GM19035 (cell line): ENCODE measurements at regions not wholly inside any gene's neighbourhood (a gene's known extent, or its start where the extent isn't known, plus 50 kb on each side); places are given as distances from the start of the nearest gene placed in this dataset.

Source experiments
- ATAC-seq: cut with Tn5 transposase; IDR thresholded peaks from one replicate; pipeline ENCODE4 v1.9.1; 2021; ENCODE audit not compliant: unreplicated experiment

- no peak for ATAC-seq
Measured at GRCh38 chr4:77305766-77306165, 148.8 kb downstream of the CCNG2 start.

GRCh38 chr4:77306496-77306895 is 149.5 kb downstream of the CCNG2 start:
- no peak for ATAC-seq

GRCh38 chr4:77308843-77309242 is 151.8 kb downstream of the CCNG2 start:
- no peak for ATAC-seq

- no peak for ATAC-seq
Measured at GRCh38 chr4:77309496-77309895, 152.5 kb downstream of the CCNG2 start.

- no peak for ATAC-seq
Measured at GRCh38 chr4:77310931-77311330, 153.9 kb downstream of the CCNG2 start.

- ATAC-seq: no peak
Measured at GRCh38 chr4:77314697-77315096, 157.7 kb downstream of the CCNG2 start.

- no peak for ATAC-seq
Measured at GRCh38 chr4:77327151-77327550, 170.1 kb downstream of the CCNG2 start.

GRCh38 chr4:77332696-77333270 is 175.8 kb downstream of the CCNG2 start:
- ATAC-seq: no peak

- no peak for ATAC-seq
Measured at GRCh38 chr4:77336411-77337142, 179.6 kb downstream of the CCNG2 start.

- ATAC-seq: no peak
Measured at GRCh38 chr4:77342170-77342810, 185.3 kb downstream of the CCNG2 start.

- ATAC-seq: no peak
Measured at GRCh38 chr4:77344001-77344400, 187.0 kb downstream of the CCNG2 start.

GRCh38 chr4:77344784-77345183 is 187.8 kb downstream of the CCNG2 start:
- ATAC-seq: peak; percentile 68

- no peak for ATAC-seq
Measured at GRCh38 chr4:77347351-77347966, 190.5 kb downstream of the CCNG2 start.

- ATAC-seq: no peak
Measured at GRCh38 chr4:77348815-77349214, 191.8 kb downstream of the CCNG2 start.

GRCh38 chr4:77349364-77349763 is 192.4 kb downstream of the CCNG2 start:
- no peak for ATAC-seq

GRCh38 chr4:77349796-77350195 is 192.8 kb downstream of the CCNG2 start:
- no peak for ATAC-seq

GRCh38 chr4:77352192-77352591 is 195.2 kb downstream of the CCNG2 start:
- no peak for ATAC-seq

GRCh38 chr4:77353724-77354315 is 196.8 kb downstream of the CCNG2 start:
- peak; percentile 51 for ATAC-seq

GRCh38 chr4:77354550-77354949 is 197.5 kb downstream of the CCNG2 start:
- ATAC-seq: no peak

GRCh38 chr4:77355731-77356130 is 198.7 kb downstream of the CCNG2 start:
- no peak for ATAC-seq

- ATAC-seq: no peak
Measured at GRCh38 chr4:77358315-77358928, 201.4 kb downstream of the CCNG2 start.
